IMR-90 (cell line): ENCODE measurements at regions not wholly inside any gene's neighbourhood (a gene's known extent, or its start where the extent isn't known, plus 50 kb on each side); places are given as distances from the start of the nearest gene placed in this dataset.

ENCODE experiments used
- ATAC-seq: fragments of 200-7000 bp; cut with Tn5 transposase; 2 replicates; pipeline ENCODE4 v1.9.1; 2020; ENCODE audit warnings: low read depth, mild to moderate bottlenecking, moderate library complexity
- BruUV-seq: library from RNA; stranded (reverse); fragments of 400-500 nt; replicated peaks from 2 replicates; lab custom pipeline; 2021; lab: Mats Ljungman, UMichigan
- CTCF ChIA-PET: fragments of 300-600 bp; formaldehyde crosslinking; extraction: SDS; loops from one replicate; lab custom pipeline; 2021; ENCODE audit warnings: antibody characterized with exemption; lab: Yijun Ruan, JAX
- POLR2A ChIA-PET: fragments of 300-600 bp; sonication (Branson Sonifier 250); formaldehyde crosslinking; loops from one replicate; lab custom pipeline; 2022; ENCODE audit warnings: antibody characterized with exemption; ENCODE audit not compliant: unreplicated experiment; lab: Charles Lee
- DNase-seq: peaks from one replicate; pipeline ENCODE4 v3.0.0; 2013
- H2AFZ ChIP-seq: replicated peaks from 2 replicates; pipeline ENCODE3; 2013; ENCODE audit warnings: low read length, mild to moderate bottlenecking; ENCODE audit not compliant: poor library complexity
- H2AK5ac ChIP-seq: 2 replicates; pipeline ENCODE4 v1.6.1; 2013; ENCODE audit warnings: low read depth, low read length, inconsistent platforms
- H2AK9ac ChIP-seq: replicated peaks from 2 replicates; pipeline ENCODE3; 2013; ENCODE audit warnings: mild to moderate bottlenecking, low read depth, low read length, moderate library complexity; ENCODE audit not compliant: poor library complexity
- H2BK120ac ChIP-seq: 2 replicates; pipeline ENCODE4 v1.6.1; 2013; ENCODE audit warnings: low read depth, low read length, inconsistent platforms
- H2BK15ac ChIP-seq: 3 replicates; pipeline ENCODE4 v1.6.1; 2013; ENCODE audit warnings: low read depth, low read length, inconsistent platforms
- H2BK20ac ChIP-seq: 2 replicates; pipeline ENCODE4 v1.6.1; 2013; ENCODE audit warnings: low read depth, mild to moderate bottlenecking, inconsistent platforms, low read length, moderate library complexity
- H2BK5ac ChIP-seq: 2 replicates; pipeline ENCODE4 v1.6.1; 2013; ENCODE audit warnings: mild to moderate bottlenecking, low read depth, low read length, inconsistent platforms; ENCODE audit not compliant: poor library complexity, severe bottlenecking
- H3K14ac ChIP-seq: replicated peaks from 2 replicates; pipeline ENCODE4 v1.6.1; 2013; ENCODE audit warnings: low read depth, low read length, inconsistent platforms
- H3K18ac ChIP-seq: 2 replicates; pipeline ENCODE4 v1.6.1; 2013; ENCODE audit warnings: low read depth, low read length, control low read depth
- H3K23ac ChIP-seq: 2 replicates; pipeline ENCODE4 v1.6.1; 2013; ENCODE audit warnings: low read depth, low read length, inconsistent platforms
- H3K27ac ChIP-seq: 2 replicates; pipeline ENCODE4 v1.5.1; 2013; ENCODE audit warnings: mild to moderate bottlenecking, control low read depth, low read length; ENCODE audit not compliant: insufficient read depth
- H3K27me3 ChIP-seq: 2 replicates; pipeline ENCODE4 v1.6.1; 2013; ENCODE audit warnings: low read length; ENCODE audit not compliant: control insufficient read depth, insufficient read depth
- H3K36me3 ChIP-seq: 2 replicates; pipeline ENCODE4 v1.6.1; 2013; ENCODE audit warnings: low read length, mixed read lengths; ENCODE audit not compliant: control insufficient read depth, insufficient read depth
- H3K4ac ChIP-seq: 2 replicates; pipeline ENCODE4 v1.6.1; 2013; ENCODE audit warnings: low read depth, low read length, inconsistent platforms
- H3K4me1 ChIP-seq: 2 replicates; pipeline ENCODE4 v1.6.1; 2013; ENCODE audit warnings: low read length, mixed read lengths; ENCODE audit not compliant: control insufficient read depth, insufficient read depth
- H3K4me2 ChIP-seq: 2 replicates; pipeline ENCODE4 v1.6.1; 2013; ENCODE audit warnings: low read depth, mild to moderate bottlenecking, control low read depth, low read length, moderate library complexity
- H3K4me3 ChIP-seq: 2 replicates; pipeline ENCODE4 v1.5.1; 2013; ENCODE audit warnings: low read depth, mild to moderate bottlenecking, control low read depth, low read length, moderate library complexity; ENCODE audit not compliant: insufficient read depth
- H3K56ac ChIP-seq: 2 replicates; pipeline ENCODE4 v1.6.1; 2013; ENCODE audit warnings: low read length, inconsistent platforms; ENCODE audit not compliant: insufficient read depth; ENCODE audit errors: extremely low read depth
- H3K79me1 ChIP-seq, 2 experiments: 2 replicates each; pipeline ENCODE4 v1.6.1; 2013; ENCODE audit warnings: low read length in 2 of 2, inconsistent platforms in 1 of 2, low read depth in 1 of 2
- H3K9ac ChIP-seq: 2 replicates; pipeline ENCODE4 v1.6.1; 2013; ENCODE audit warnings: low read depth, low read length, control low read depth
- H3K9me1 ChIP-seq: 2 replicates; pipeline ENCODE4 v1.6.1; 2013; ENCODE audit warnings: low read length, inconsistent platforms; ENCODE audit not compliant: insufficient read depth
- H3K9me3 ChIP-seq: 2 replicates; pipeline ENCODE4 v1.6.1; 2013; ENCODE audit warnings: low read length; ENCODE audit not compliant: control insufficient read depth, insufficient read depth
- H4K20me1 ChIP-seq: 2 replicates; pipeline ENCODE4 v1.6.1; 2013; ENCODE audit warnings: low read length, inconsistent platforms; ENCODE audit not compliant: insufficient read depth
- H4K5ac ChIP-seq: 2 replicates; pipeline ENCODE4 v1.6.1; 2013; ENCODE audit warnings: mild to moderate bottlenecking, low read depth, low read length, control low read depth
- H4K8ac ChIP-seq, 2 experiments: 2 replicates each; pipeline ENCODE4 v1.6.1; 2013; ENCODE audit warnings: low read depth in 2 of 2, low read length in 2 of 2, control low read depth in 1 of 2, inconsistent platforms in 1 of 2
- H4K91ac ChIP-seq: 2 replicates; pipeline ENCODE4 v1.6.1; 2013; ENCODE audit warnings: low read depth, low read length, inconsistent platforms; ENCODE audit not compliant: insufficient read depth
- MAFK ChIP-seq: IDR thresholded peaks from 2 replicates; pipeline ENCODE4 v1.6.1; 2012; ENCODE audit warnings: low read depth, low read length, improper control_type of control experiment
- POLR2A ChIP-seq: IDR thresholded peaks from 2 replicates; pipeline ENCODE4 v1.6.1; 2012; ENCODE audit warnings: mild to moderate bottlenecking, low read depth, low read length
- WGBS, 2 experiments: methylation state at CpG; one replicate each; pipeline versions ENCODE4 v1.1.5 to v1.1.7; 2013; ENCODE audit warnings: missing lambda C conversion rate in 2 of 2; ENCODE audit not compliant: insufficient read length in 1 of 2; ENCODE audit errors: extremely low coverage in 2 of 2; 5-methylcytosine and 5-hydroxymethylcytosine counted together
- dilution Hi-C: fragments of 300-500 bp; cut with HindIII; formaldehyde crosslinking; loops from one replicate; pipeline ENCODE4 v1.14.3; 2018; ENCODE audit warnings: low sequenced_read_pairs; ENCODE audit not compliant: unreplicated experiment
- in situ Hi-C: fragments of 300-500 bp; cut with MboI; formaldehyde crosslinking; loops from 3 replicates; pipeline ENCODE4 v1.14.3; 2019; ENCODE audit warnings: low sequenced_read_pairs, inconsistent platforms, mixed read lengths
- intact Hi-C: fragments of 100-400 bp; cut with micrococcal nuclease; formaldehyde crosslinking; loops from 2 replicates; pipeline ENCODE4 v1.10.0; 2022

DNA sequence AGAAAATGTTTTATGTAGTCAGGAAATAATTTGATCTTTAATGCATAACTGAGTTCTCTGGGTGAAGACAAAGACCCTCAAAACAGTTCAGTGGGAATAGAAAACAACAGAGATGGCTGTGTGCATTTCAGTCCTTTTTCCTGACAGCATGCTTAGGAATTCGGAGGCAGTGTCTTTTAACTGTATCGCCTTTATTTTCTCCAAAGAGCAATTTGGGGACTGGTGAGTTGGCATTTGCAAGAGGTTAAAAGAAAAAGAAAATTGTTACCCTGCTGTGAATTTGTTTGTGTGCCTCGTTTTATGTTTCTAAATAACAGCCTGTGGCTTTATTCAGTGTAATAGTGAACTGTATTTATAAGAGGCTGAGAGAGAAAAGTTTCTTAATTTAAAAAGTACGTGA is 227.8 kb upstream of the DMAC1 start:
- ChIA-PET POLR2A (no interaction called here), CTCF (no interaction called here)
- Histone ChIP-seq H3K18ac (no peak overlapping the region), H4K20me1 (no peaks in the 10 kb centered on the region), H3K23ac (no peak overlapping the region), H3K9me1 (no peaks in the 10 kb centered on the region), H4K8ac (no peak overlapping the region), H3K9me3 (peaks cover 3% of the 10 kb centered on the region; the same call in 1 of the 2 replicates), H4K91ac (no peak overlapping the region), H3K27ac (no peak overlapping the region), H2BK120ac (no peak overlapping the region), H2AK9ac (no peak overlapping the region), H2AFZ (no peak overlapping the region), H3K9ac (no peak overlapping the region), H2BK20ac (no peak overlapping the region), H3K56ac (no peak overlapping the region), H3K36me3 (no peaks in the 10 kb centered on the region), H3K27me3 (no peaks in the 10 kb centered on the region), H3K79me1 (no peaks in the 10 kb centered on the region), H3K4me1 (no peaks in the 10 kb centered on the region), H3K14ac (no peak overlapping the region), H2AK5ac (no peak overlapping the region), H3K4me3 (no peak overlapping the region), H3K4ac (no peak overlapping the region), H3K4me2 (no peak overlapping the region), H2BK5ac (no peak overlapping the region), H2BK15ac (no peak overlapping the region), H4K5ac (no peak overlapping the region)
- ATAC-seq, result no peak
- intact Hi-C loops (no loop called here), dilution Hi-C loops (no loop called here), in situ Hi-C loops (no loop called here)
- no peak for TF ChIP-seq POLR2A
- no peak for TF ChIP-seq MAFK
- no peak for DNase-seq
- WGBS, 2 experiments, result 17% methylated on average over 1 of the region's 4 CpGs; no CpG with 5 or more reads in 1 of the 2 experiments
- no TSS peak for BruUV-seq
